K562 (cell line): ENCODE measurements at regions not wholly inside any gene's neighbourhood (a gene's known extent, or its start where the extent isn't known, plus 50 kb on each side); places are given as distances from the start of the nearest gene placed in this dataset.

Experiments used
- ATF4 ChIP-seq: fragments of 450-650 bp; formaldehyde crosslinking; IDR thresholded peaks from 2 replicates; pipeline ENCODE4 v1.4.0; 2022; ENCODE audit warnings: mild to moderate bottlenecking, moderate library complexity
- BRF1 ChIP-seq: IDR thresholded peaks from 3 replicates; pipeline ENCODE4 v1.6.1; 2011; ENCODE audit warnings: borderline replicate concordance, mild to moderate bottlenecking; ENCODE audit not compliant: insufficient read length; ENCODE audit errors: extremely low read depth
- EHMT2 ChIP-seq: fragments of 450-650 bp; IDR thresholded peaks from 2 replicates; pipeline ENCODE4 v1.6.1; 2018; ENCODE audit warnings: antibody characterized with exemption
- HDAC1 ChIP-seq, 2 experiments: fragments of 450-650 bp; IDR thresholded peaks; 2 replicates each; pipeline ENCODE4 v1.6.1; 2016 to 2017; ENCODE audit warnings: inconsistent platforms in 1 of 2, mild to moderate bottlenecking in 1 of 2, moderate library complexity in 1 of 2
- HNRNPUL1 ChIP-seq: fragments of 200-400 bp; formaldehyde crosslinking; IDR thresholded peaks from 2 replicates; pipeline ENCODE4 v1.6.1; 2017; ENCODE audit warnings: low read length
- HSF4 ChIP-seq: fragments of 250-450 bp; sonication (Bioruptor Pico); IDR thresholded peaks from 2 replicates; pipeline ENCODE4 v2.1.2; 2022; ENCODE audit warnings: mild to moderate bottlenecking, moderate library complexity, borderline replicate concordance
- JUND ChIP-seq, 2 experiments: IDR thresholded peaks; 2 replicates in 1 of 2; 3 replicates in 1 of 2; pipeline ENCODE4 v1.6.1; 2011; ENCODE audit warnings: borderline replicate concordance in 2 of 2, low read depth in 2 of 2, low read length in 2 of 2, improper control_type of control experiment in 1 of 2, missing biosample characterization in 1 of 2, missing genetic modification characterization in 1 of 2, missing genetic modification reagents in 1 of 2
- KDM2B ChIP-seq: fragments of 250-450 bp; sonication (Bioruptor Pico); IDR thresholded peaks from 2 replicates; pipeline ENCODE4 v1.8.0; 2021; ENCODE audit warnings: mild to moderate bottlenecking, moderate library complexity
- KDM5B ChIP-seq: fragments of 200-600 bp; sonication (generic); IDR thresholded peaks from 2 replicates; pipeline ENCODE4 v1.6.1; 2012; ENCODE audit warnings: low read depth, mild to moderate bottlenecking, moderate library complexity, low read length, control low read depth, inconsistent platforms; ENCODE audit not compliant: insufficient replicate concordance
- MBD2 ChIP-seq: sonication (generic); IDR thresholded peaks from 2 replicates; pipeline ENCODE4 v1.6.1; 2016; ENCODE audit warnings: low read depth, borderline replicate concordance
- NELFE ChIP-seq: IDR thresholded peaks from 2 replicates; pipeline ENCODE4 v1.6.1; 2011; ENCODE audit warnings: mild to moderate bottlenecking; ENCODE audit not compliant: insufficient read depth, insufficient read length
- PCBP1 ChIP-seq: fragments of 200-400 bp; formaldehyde crosslinking; IDR thresholded peaks from 2 replicates; pipeline ENCODE4 v1.6.1; 2018; ENCODE audit warnings: mild to moderate bottlenecking, low read depth, low read length; ENCODE audit not compliant: poor library complexity, severe bottlenecking
- PRMT5 ChIP-seq: sonication (generic); formaldehyde crosslinking; IDR thresholded peaks from 2 replicates; pipeline ENCODE4 v1.5.0; 2020; ENCODE audit warnings: missing genetic modification reagents
- RCOR1 ChIP-seq, 2 experiments: IDR thresholded peaks; 2 replicates each; pipeline ENCODE4 v1.6.1; 2012; ENCODE audit warnings: low read depth in 2 of 2, low read length in 2 of 2, borderline replicate concordance in 1 of 2, improper control_type of control experiment in 1 of 2
- SP2 ChIP-seq: IDR thresholded peaks from 2 replicates; pipeline ENCODE4 v1.6.1; 2011; ENCODE audit warnings: mild to moderate bottlenecking, low read depth, low read length, moderate library complexity; ENCODE audit not compliant: poor library complexity, severe bottlenecking; ENCODE audit errors: extremely low read depth
- ZC3H4 ChIP-seq: sonication (generic); formaldehyde crosslinking; IDR thresholded peaks from 2 replicates; pipeline ENCODE4 v1.9.0; 2021; ENCODE audit warnings: missing genetic modification reagents, borderline replicate concordance
- ZNF561 ChIP-seq: fragments of 450-650 bp; formaldehyde crosslinking; conservative IDR thresholded peaks from 2 replicates; pipeline ENCODE4 v1.4.0; 2020; ENCODE audit warnings: mild to moderate bottlenecking, moderate library complexity
- ZNF57 ChIP-seq: fragments of 450-650 bp; formaldehyde crosslinking; IDR thresholded peaks from 2 replicates; pipeline ENCODE4 v1.4.0; 2020; ENCODE audit warnings: mild to moderate bottlenecking, moderate library complexity
- ZNF695 ChIP-seq: fragments of 450-650 bp; formaldehyde crosslinking; IDR thresholded peaks from 2 replicates; pipeline ENCODE4 v1.4.0; 2020; ENCODE audit warnings: mild to moderate bottlenecking, moderate library complexity
- TF ChIP-seq, protein P1 (sequence below): sonication (generic); formaldehyde crosslinking; IDR thresholded peaks from 2 replicates; pipeline ENCODE4 v1.8.0; 2022; ENCODE audit warnings: mild to moderate bottlenecking, missing genetic modification reagents
- TF ChIP-seq, protein P2 (sequence below): fragments of 450-650 bp; formaldehyde crosslinking; conservative IDR thresholded peaks from 2 replicates; pipeline ENCODE4 v1.4.0; 2022; ENCODE audit warnings: mild to moderate bottlenecking, missing genetic modification characterization

DNA sequence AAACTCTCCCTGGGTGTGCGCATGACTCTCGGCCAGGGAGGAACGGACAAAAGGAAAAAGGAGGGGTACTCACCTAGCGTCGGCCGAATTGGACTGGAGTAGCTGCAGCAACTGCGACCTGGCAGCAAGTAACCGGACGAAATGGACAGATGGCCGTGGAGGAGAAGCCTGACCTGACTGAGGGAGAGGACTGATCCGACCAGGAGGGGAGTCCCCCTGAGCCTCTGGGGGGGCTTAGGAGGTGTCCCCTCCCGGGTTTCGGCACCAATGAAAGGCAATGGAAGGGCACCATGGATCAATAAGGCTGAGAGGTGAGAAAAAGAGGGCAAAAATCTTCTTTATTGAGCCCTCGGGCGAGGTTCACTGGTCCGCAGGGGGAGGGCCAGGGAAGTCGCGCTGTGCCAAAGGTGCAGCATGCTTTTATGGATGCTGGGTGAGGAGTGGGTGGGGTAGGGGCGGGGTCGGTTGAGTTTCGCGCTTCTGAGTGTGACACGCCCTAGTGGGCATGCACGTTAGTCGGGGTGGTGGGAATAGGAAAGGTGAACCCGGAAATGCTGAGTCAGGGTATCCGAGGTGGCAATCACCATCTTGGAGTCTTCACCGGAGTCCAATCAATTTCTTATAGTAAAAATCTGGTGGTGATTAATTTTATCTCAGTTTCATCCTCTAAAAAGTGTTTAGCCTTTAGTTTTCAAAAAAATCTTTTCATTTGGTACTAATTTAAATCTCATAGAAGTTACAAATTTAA is 638.5 kb upstream of the DPP6 start (continued):
- peak; percentile 94 for TF ChIP-seq KDM5B
- TF ChIP-seq KDM2B (CRISPR knock-in tag) = no peak
- TF ChIP-seq PRMT5 (CRISPR knock-in tag) = no peak
- no peak for TF ChIP-seq RCOR1 (IDR thresholded peaks at IDR 0.05; ENCODE audit: borderline replicate concordance in 1 of 2, low read depth in 2 of 2, low read length in 2 of 2)
- no peak for TF ChIP-seq NELFE
- TF ChIP-seq, protein P1, sequence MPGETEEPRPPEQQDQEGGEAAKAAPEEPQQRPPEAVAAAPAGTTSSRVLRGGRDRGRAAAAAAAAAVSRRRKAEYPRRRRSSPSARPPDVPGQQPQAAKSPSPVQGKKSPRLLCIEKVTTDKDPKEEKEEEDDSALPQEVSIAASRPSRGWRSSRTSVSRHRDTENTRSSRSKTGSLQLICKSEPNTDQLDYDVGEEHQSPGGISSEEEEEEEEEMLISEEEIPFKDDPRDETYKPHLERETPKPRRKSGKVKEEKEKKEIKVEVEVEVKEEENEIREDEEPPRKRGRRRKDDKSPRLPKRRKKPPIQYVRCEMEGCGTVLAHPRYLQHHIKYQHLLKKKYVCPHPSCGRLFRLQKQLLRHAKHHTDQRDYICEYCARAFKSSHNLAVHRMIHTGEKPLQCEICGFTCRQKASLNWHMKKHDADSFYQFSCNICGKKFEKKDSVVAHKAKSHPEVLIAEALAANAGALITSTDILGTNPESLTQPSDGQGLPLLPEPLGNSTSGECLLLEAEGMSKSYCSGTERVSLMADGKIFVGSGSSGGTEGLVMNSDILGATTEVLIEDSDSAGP (CRISPR knock-in tag) = no peak
- no peak for TF ChIP-seq ATF4 (CRISPR knock-in tag)
- TF ChIP-seq HNRNPUL1 = no peak
- no peak for TF ChIP-seq BRF1
- no peak for TF ChIP-seq PCBP1
- TF ChIP-seq HDAC1 (IDR thresholded peaks at IDR 0.05) = peak in 1 of 2 experiments; percentile 62; a peak in 2 of 4 replicates
- TF ChIP-seq MBD2 = peak; percentile 88
- TF ChIP-seq, protein P2, sequence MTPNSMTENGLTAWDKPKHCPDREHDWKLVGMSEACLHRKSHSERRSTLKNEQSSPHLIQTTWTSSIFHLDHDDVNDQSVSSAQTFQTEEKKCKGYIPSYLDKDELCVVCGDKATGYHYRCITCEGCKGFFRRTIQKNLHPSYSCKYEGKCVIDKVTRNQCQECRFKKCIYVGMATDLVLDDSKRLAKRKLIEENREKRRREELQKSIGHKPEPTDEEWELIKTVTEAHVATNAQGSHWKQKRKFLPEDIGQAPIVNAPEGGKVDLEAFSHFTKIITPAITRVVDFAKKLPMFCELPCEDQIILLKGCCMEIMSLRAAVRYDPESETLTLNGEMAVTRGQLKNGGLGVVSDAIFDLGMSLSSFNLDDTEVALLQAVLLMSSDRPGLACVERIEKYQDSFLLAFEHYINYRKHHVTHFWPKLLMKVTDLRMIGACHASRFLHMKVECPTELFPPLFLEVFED (CRISPR knock-in tag) = peak; percentile 48
- no peak for TF ChIP-seq HSF4 (CRISPR knock-in tag)
- TF ChIP-seq JUND (IDR thresholded peaks at IDR 0.05; ENCODE audit: borderline replicate concordance, low read depth, low read length) = peak; percentile 22; the same call in 1 of the 2 replicates
- TF ChIP-seq JUND (tag; IDR thresholded peaks at IDR 0.05; ENCODE audit: borderline replicate concordance, low read depth, low read length) = no peak; the same call in 2 of the 3 replicates
- no peak for TF ChIP-seq ZNF561 (CRISPR knock-in tag)
- no peak for TF ChIP-seq EHMT2
- no peak for TF ChIP-seq ZNF695 (CRISPR knock-in tag)
- TF ChIP-seq ZC3H4 (CRISPR knock-in tag) = no peak
- no peak for TF ChIP-seq ZNF57 (CRISPR knock-in tag)
- TF ChIP-seq SP2 = no peak
